ENCODE measurements at regions not wholly inside any gene's neighbourhood (a gene's known extent, or its start where the extent isn't known, plus 50 kb on each side); places are given as distances from the start of the nearest gene placed in this dataset.

GRCh38 chr10:128540781-128541761 lies 414.8 kb upstream of the MKI67 start:
- TF ChIP-seq, protein P1, sequence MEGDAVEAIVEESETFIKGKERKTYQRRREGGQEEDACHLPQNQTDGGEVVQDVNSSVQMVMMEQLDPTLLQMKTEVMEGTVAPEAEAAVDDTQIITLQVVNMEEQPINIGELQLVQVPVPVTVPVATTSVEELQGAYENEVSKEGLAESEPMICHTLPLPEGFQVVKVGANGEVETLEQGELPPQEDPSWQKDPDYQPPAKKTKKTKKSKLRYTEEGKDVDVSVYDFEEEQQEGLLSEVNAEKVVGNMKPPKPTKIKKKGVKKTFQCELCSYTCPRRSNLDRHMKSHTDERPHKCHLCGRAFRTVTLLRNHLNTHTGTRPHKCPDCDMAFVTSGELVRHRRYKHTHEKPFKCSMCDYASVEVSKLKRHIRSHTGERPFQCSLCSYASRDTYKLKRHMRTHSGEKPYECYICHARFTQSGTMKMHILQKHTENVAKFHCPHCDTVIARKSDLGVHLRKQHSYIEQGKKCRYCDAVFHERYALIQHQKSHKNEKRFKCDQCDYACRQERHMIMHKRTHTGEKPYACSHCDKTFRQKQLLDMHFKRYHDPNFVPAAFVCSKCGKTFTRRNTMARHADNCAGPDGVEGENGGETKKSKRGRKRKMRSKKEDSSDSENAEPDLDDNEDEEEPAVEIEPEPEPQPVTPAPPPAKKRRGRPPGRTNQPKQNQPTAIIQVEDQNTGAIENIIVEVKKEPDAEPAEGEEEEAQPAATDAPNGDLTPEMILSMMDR (IDR thresholded peaks at IDR 0.05; ENCODE audit: poor library complexity, severe bottlenecking) = no peak
- no peak overlapping the region for H3K4me3 ChIP-seq (ENCODE audit: severe bottlenecking)
- no peak for DNase-seq (ENCODE audit: low spot score)
- H3K4me1 ChIP-seq (ENCODE audit: insufficient read depth, poor library complexity, severe bottlenecking) = no peaks in the 10 kb centered on the region
- no peak for ATAC-seq (ENCODE audit: low read depth)
- peaks cover 7% of the 10 kb centered on the region for H3K27me3 ChIP-seq (ENCODE audit: insufficient read depth, poor library complexity, severe bottlenecking)
- H3K36me3 ChIP-seq (ENCODE audit: low read depth) = no peaks in the 10 kb centered on the region
- H3K27ac ChIP-seq (ENCODE audit: poor library complexity, severe bottlenecking) = no peak overlapping the region
- H3K9me3 ChIP-seq (ENCODE audit: severe bottlenecking) = no peaks in the 10 kb centered on the region

DNA sequence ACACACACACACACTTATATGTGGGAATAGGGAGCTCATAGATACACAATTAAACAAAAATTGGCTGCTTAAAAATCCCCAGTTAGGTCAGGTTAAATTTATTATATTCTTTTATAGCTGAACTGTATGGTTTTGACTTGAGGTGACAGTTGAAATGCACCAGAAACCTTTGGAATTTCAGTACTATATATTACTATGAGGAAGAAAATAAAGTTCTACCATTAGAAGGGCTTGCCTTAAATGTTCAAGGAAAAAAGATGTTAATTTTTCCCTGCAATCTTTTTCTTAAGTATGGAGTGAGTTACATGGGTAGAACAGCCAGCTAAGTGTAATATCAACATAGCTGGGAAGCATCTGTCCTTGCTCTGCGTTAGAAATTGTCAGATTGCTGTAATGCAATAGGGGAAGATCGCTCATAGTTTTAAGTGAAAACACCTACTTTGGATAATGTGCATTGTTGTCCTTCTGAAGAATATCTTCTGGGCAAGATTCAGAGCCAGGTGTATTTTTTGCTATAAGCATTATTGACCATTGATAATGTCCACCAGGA lies 415.8 kb upstream of the MKI67 start:
- Histone ChIP-seq H3K27me3 (ENCODE audit: insufficient read depth, poor library complexity, severe bottlenecking) (peaks cover 6% of the 10 kb centered on the region), H3K36me3 (ENCODE audit: low read depth) (no peaks in the 10 kb centered on the region), H3K27ac (ENCODE audit: poor library complexity, severe bottlenecking) (no peak overlapping the region), H3K4me3 (ENCODE audit: severe bottlenecking) (no peak overlapping the region), H3K9me3 (ENCODE audit: severe bottlenecking) (no peaks in the 10 kb centered on the region), H3K4me1 (ENCODE audit: insufficient read depth, poor library complexity, severe bottlenecking) (no peaks in the 10 kb centered on the region)
- TF ChIP-seq, protein P1 (IDR thresholded peaks at IDR 0.05; ENCODE audit: poor library complexity, severe bottlenecking) = no peak
- ATAC-seq (ENCODE audit: low read depth) (no peak), DNase-seq (ENCODE audit: low spot score) (no peak)

DNA sequence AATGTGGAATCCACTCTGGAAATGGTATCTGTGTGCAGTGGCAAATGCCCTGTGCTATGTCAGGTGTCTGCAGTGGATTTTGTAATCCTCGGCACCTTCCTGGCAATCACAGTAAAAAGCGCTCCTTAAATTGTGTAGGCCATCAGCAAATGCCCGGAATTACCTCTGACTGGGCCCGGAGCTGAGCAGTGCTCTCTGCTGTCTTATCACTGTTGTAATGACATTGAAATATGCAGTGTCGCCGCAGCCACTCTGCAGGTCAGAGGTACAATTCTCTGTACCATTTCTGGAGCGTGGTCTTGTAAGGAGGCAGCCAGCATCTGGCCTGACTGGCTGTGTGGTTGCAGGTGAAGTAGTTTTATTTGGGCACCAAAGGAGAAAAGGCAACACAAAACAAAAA lies 416.4 kb upstream of the MKI67 start:
- H3K27me3 ChIP-seq (ENCODE audit: insufficient read depth, poor library complexity, severe bottlenecking) = no peaks in the 10 kb centered on the region
- no peak for ATAC-seq (ENCODE audit: low read depth)
- TF ChIP-seq, protein P1 (IDR thresholded peaks at IDR 0.05; ENCODE audit: poor library complexity, severe bottlenecking) = no peak

GRCh38 chr10:128543151-128543550 lies 416.9 kb upstream of the MKI67 start:
- TF ChIP-seq, protein P1 (IDR thresholded peaks at IDR 0.05; ENCODE audit: poor library complexity, severe bottlenecking) = no peak
- H3K4me3 ChIP-seq (ENCODE audit: severe bottlenecking) = no peak overlapping the region
- H3K36me3 ChIP-seq (ENCODE audit: low read depth) = no peaks in the 10 kb centered on the region
- no peaks in the 10 kb centered on the region for H3K9me3 ChIP-seq (ENCODE audit: severe bottlenecking)
- DNase-seq (ENCODE audit: low spot score) (no peak), ATAC-seq (ENCODE audit: low read depth) (no peak)
- H3K4me1 ChIP-seq (ENCODE audit: insufficient read depth, poor library complexity, severe bottlenecking) = no peaks in the 10 kb centered on the region
- no peak overlapping the region for H3K27ac ChIP-seq (ENCODE audit: poor library complexity, severe bottlenecking)
- H3K27me3 ChIP-seq (ENCODE audit: insufficient read depth, poor library complexity, severe bottlenecking) = no peaks in the 10 kb centered on the region

More for the DNA sequence above, 416.4 kb upstream of the MKI67 start:
- Histone ChIP-seq H3K4me3 (ENCODE audit: severe bottlenecking) (no peak overlapping the region), H3K27ac (ENCODE audit: poor library complexity, severe bottlenecking) (no peak overlapping the region), H3K9me3 (ENCODE audit: severe bottlenecking) (no peaks in the 10 kb centered on the region), H3K36me3 (ENCODE audit: low read depth) (no peaks in the 10 kb centered on the region), H3K4me1 (ENCODE audit: insufficient read depth, poor library complexity, severe bottlenecking) (no peaks in the 10 kb centered on the region)
- DNase-seq (ENCODE audit: low spot score) = no peak

All from RWPE2 (cell line).